ENCODE measurements at regions not wholly inside any gene's neighbourhood (a gene's known extent, or its start where the extent isn't known, plus 50 kb on each side); places are given as distances from the start of the nearest gene placed in this dataset.

DNA sequence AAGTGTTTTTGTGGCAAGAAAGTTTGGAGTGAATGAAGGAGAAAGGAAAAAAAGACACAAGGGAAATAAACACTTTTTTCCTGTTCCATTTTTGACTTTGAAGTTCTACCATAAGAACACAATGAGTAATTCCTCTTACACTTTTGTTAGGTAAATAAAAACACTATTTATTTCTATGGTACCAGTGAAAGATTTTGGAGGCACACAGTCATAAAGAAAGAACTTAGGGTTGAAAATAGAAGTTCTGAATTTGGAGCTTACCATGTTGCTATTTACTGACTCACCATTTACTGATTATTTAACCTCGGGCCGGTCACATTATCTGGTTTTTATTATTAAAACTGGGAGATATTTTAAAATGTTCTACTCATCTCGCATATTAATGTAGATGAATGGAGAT, 367.8 kb downstream of the TLE1 start:
- H3K36me3 Mint-ChIP-seq (ENCODE audit: low read depth), result peaks cover 7% of the 10 kb centered on the region
- no peaks in the 10 kb centered on the region for H3K27me3 Mint-ChIP-seq (ENCODE audit: low read depth)
- no peak overlapping the region for H3K27ac Mint-ChIP-seq
- peaks cover 4% of the 10 kb centered on the region for H3K4me1 Mint-ChIP-seq
- H3K9me3 Mint-ChIP-seq, result peaks cover 38% of the 10 kb centered on the region
- H3K4me3 Mint-ChIP-seq, result no peak overlapping the region
- TF ChIP-seq, protein P1, sequence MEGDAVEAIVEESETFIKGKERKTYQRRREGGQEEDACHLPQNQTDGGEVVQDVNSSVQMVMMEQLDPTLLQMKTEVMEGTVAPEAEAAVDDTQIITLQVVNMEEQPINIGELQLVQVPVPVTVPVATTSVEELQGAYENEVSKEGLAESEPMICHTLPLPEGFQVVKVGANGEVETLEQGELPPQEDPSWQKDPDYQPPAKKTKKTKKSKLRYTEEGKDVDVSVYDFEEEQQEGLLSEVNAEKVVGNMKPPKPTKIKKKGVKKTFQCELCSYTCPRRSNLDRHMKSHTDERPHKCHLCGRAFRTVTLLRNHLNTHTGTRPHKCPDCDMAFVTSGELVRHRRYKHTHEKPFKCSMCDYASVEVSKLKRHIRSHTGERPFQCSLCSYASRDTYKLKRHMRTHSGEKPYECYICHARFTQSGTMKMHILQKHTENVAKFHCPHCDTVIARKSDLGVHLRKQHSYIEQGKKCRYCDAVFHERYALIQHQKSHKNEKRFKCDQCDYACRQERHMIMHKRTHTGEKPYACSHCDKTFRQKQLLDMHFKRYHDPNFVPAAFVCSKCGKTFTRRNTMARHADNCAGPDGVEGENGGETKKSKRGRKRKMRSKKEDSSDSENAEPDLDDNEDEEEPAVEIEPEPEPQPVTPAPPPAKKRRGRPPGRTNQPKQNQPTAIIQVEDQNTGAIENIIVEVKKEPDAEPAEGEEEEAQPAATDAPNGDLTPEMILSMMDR (IDR thresholded peaks at IDR 0.05; ENCODE audit: unreplicated experiment in 3 of 3), result no peak

DNA sequence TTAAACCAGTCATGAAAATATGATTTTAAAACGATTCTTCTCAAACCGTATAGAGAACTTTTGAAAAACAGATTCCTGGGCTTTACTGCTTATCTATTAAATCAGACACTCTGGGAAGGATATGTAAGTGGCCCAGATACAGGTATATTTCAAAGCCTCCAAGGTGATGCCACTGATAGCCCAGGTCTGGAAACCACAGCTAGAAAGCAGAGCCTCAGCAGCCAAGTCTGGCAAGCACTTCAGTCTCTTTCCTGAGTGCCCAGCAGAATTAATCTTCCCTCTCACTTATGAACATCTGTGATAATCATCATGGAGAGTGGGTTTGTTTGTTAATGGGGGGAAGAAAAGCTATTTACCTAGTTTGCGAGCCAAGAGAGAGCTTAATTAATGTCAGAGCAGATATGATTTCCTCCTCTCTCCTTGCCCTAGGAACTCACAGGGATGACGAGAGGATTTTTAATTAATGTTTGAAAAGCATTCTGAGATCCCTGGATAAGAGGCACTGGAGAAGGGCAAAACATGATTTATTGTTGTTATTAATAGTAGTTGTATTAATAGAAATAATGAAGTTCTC, 368.4 kb downstream of the TLE1 start:
- Mint-ChIP-seq H3K27me3 (ENCODE audit: low read depth) (no peaks in the 10 kb centered on the region), H3K36me3 (ENCODE audit: low read depth) (peaks cover 7% of the 10 kb centered on the region), H3K27ac (no peak overlapping the region), H3K4me1 (peaks cover 4% of the 10 kb centered on the region), H3K9me3 (peaks cover 37% of the 10 kb centered on the region), H3K4me3 (no peak overlapping the region)
- TF ChIP-seq, protein P1 (IDR thresholded peaks at IDR 0.05; ENCODE audit: unreplicated experiment in 3 of 3), result no peak

DNA sequence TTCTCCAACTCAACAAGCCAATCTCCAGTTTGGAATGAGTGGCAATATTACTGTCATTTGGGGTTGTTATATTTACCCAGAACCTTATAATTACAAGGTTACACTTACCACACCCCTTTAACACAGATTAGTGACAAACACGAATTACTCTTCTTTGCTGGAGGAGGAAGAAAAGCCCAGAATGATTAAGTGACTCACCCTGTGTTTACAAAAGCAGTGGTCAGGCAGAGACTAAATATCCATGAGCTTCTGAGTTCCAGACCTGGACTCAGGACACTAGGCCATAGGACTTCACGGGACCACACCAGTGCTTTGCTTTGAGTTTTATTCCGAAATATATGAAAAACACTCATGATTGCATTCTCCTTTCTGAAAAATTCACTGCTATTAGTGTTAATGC, 370.8 kb downstream of the TLE1 start:
- Mint-ChIP-seq H3K4me1 (peaks cover 4% of the 10 kb centered on the region), H3K27ac (no peak overlapping the region), H3K9me3 (peaks cover 30% of the 10 kb centered on the region), H3K36me3 (ENCODE audit: low read depth) (peaks cover 4% of the 10 kb centered on the region), H3K4me3 (no peak overlapping the region), H3K27me3 (ENCODE audit: low read depth) (no peaks in the 10 kb centered on the region)
- TF ChIP-seq, protein P1 (IDR thresholded peaks at IDR 0.05; ENCODE audit: unreplicated experiment in 3 of 3), result no peak

DNA sequence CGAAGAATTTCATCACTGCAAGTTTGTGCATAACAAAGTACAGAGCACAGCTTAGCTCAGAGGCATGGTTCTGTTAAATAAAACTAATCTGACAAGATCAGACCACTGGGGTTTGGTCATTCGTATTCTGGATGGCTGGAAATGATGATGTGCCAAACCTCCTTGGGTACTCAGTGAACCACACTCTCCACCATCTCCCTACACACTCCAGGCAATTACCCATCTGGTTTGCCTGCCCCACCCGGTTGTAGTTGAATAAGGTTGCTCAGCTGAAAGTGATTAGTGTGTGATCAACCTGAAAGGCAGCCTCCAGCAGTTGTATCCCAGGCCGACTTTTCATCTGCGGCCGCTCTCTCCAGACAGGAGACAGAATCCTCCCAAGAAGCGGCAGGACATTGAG, 371.4 kb downstream of the TLE1 start:
- Mint-ChIP-seq H3K27me3 (ENCODE audit: low read depth) (no peaks in the 10 kb centered on the region), H3K9me3 (peaks cover 25% of the 10 kb centered on the region), H3K4me1 (peaks cover 4% of the 10 kb centered on the region), H3K27ac (no peak overlapping the region), H3K4me3 (no peak overlapping the region), H3K36me3 (ENCODE audit: low read depth) (peaks cover under 1% of the 10 kb centered on the region)
- TF ChIP-seq, protein P1 (IDR thresholded peaks at IDR 0.05; ENCODE audit: unreplicated experiment in 3 of 3), result no peak

DNA sequence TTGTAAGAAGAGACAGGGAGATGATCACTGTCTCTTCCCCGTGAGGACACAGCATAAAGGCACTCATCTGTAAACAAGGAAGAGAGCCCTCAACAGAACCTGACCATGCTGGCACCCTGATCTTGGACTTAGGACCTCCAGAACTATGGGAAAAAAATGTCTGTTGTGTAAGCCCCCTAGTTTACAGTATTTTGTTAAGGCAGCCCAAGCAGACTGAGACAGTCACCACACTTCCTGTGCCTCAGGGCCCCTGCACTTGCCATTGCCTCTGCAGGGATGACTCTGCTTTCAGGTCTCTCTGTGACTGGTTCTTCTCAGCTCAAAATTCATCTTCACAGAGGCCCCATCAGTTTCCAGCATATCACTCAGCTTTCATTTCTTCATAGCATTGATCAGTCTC, 372.1 kb downstream of the TLE1 start:
- TF ChIP-seq, protein P1 (IDR thresholded peaks at IDR 0.05; ENCODE audit: unreplicated experiment in 3 of 3), result no peak
- Mint-ChIP-seq H3K27me3 (ENCODE audit: low read depth) (no peaks in the 10 kb centered on the region), H3K9me3 (peaks cover 23% of the 10 kb centered on the region), H3K36me3 (ENCODE audit: low read depth) (no peaks in the 10 kb centered on the region), H3K4me1 (peaks cover 4% of the 10 kb centered on the region), H3K4me3 (no peak overlapping the region), H3K27ac (no peak overlapping the region)

DNA sequence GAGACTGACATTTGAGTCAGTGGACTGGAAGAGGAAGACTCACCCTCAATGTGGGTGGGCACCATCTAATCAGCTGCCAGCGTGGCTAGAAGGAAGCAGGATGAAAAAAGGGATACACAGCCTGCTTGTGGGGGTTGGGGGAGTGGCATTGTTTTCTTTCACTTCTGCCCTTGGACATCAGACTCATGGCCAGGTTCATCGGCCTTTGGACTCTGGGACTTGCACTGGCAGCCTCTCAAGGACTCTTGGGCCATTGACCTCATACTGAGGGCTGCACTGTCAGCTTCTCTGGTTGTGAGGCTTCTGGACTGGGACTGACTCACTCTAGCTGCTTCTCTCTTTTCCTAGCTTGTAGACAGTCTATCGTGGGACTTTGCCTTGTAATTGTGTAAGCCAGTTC, 374.9 kb downstream of the TLE1 start:
- H3K4me1 Mint-ChIP-seq, result no peaks in the 10 kb centered on the region
- no peak overlapping the region for H3K4me3 Mint-ChIP-seq
- H3K9me3 Mint-ChIP-seq, result peaks cover 14% of the 10 kb centered on the region
- H3K27ac Mint-ChIP-seq, result no peak overlapping the region
- no peaks in the 10 kb centered on the region for H3K27me3 Mint-ChIP-seq (ENCODE audit: low read depth)
- H3K36me3 Mint-ChIP-seq (ENCODE audit: low read depth), result no peaks in the 10 kb centered on the region
- TF ChIP-seq, protein P1 (IDR thresholded peaks at IDR 0.05; ENCODE audit: unreplicated experiment in 3 of 3), result no peak
